ENCODE measurements at regions not wholly inside any gene's neighbourhood (a gene's known extent, or its start where the extent isn't known, plus 50 kb on each side); places are given as distances from the start of the nearest gene placed in this dataset.

DNA sequence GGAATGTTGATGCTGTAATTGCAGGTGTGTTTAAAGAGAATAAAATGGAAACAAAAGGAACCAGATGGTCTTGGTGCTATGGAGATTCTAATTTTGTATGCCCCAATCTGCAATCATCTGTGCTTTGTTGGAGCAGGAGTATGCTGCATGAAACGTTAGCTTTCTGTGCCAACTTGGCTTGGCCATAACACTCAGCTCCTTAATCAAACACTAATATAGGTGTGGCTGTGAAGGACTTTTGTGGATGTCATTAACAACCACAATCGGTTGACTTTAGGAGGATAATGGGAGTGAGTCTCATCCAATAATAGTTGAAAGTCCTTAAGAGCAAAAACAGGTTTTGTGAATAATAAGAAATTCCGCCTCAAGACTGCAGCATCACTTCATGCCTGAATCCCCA is 399.2 kb downstream of the NLGN4X start:
- no peak overlapping the region for H3K27ac Mint-ChIP-seq
- peaks cover 9% of the 10 kb centered on the region for H3K9me3 Mint-ChIP-seq
- intact Hi-C loops (cut with micrococcal nuclease), result no loop called here
- DNase-seq (ENCODE audit: low spot score), result no peak
- H3K36me3 Mint-ChIP-seq (ENCODE audit: low read depth), result no peaks in the 10 kb centered on the region
- H3K27me3 Mint-ChIP-seq (ENCODE audit: low read depth), result no peaks in the 10 kb centered on the region
- no peaks in the 10 kb centered on the region for H3K4me1 Mint-ChIP-seq (ENCODE audit: low read depth)
- H3K4me3 Mint-ChIP-seq (ENCODE audit: low read depth), result no peak overlapping the region

DNA sequence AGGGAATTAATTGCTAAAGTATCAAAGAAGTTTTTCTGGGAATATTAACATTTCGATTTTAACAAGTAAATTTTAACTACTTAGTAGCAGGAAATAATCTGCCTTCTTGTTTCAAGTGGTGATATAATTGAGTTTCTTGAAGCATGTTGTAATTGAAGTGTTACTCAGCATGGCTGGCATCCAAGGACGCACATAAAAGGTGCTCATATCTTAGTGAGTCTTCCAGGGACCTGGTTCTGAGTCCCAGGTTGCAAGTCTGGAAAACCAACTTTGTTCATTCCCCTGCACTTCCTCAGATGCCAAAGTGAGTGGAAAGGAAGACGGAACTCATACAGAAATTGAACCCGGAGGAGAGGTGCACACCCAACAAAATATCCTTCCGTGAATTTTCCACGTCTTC is 399.6 kb downstream of the NLGN4X start:
- Mint-ChIP-seq H3K4me3 (ENCODE audit: low read depth) (no peak overlapping the region), H3K36me3 (ENCODE audit: low read depth) (no peaks in the 10 kb centered on the region), H3K9me3 (peaks cover 9% of the 10 kb centered on the region), H3K27ac (no peak overlapping the region), H3K27me3 (ENCODE audit: low read depth) (no peaks in the 10 kb centered on the region), H3K4me1 (ENCODE audit: low read depth) (no peaks in the 10 kb centered on the region)
- intact Hi-C loops (cut with micrococcal nuclease), result no loop called here
- DNase-seq (ENCODE audit: low spot score), result no peak

GRCh38 chrX:5823903-5824302 is 404.8 kb downstream of the NLGN4X start:
- H3K36me3 Mint-ChIP-seq (ENCODE audit: low read depth), result no peaks in the 10 kb centered on the region
- peaks cover 9% of the 10 kb centered on the region for H3K9me3 Mint-ChIP-seq
- H3K4me3 Mint-ChIP-seq (ENCODE audit: low read depth), result no peak overlapping the region
- H3K4me1 Mint-ChIP-seq (ENCODE audit: low read depth), result no peaks in the 10 kb centered on the region
- no peak overlapping the region for H3K27ac Mint-ChIP-seq
- H3K27me3 Mint-ChIP-seq (ENCODE audit: low read depth), result no peaks in the 10 kb centered on the region
- DNase-seq (ENCODE audit: low spot score), result no peak
- intact Hi-C loops (cut with micrococcal nuclease), result no loop called here

- H3K4me3 Mint-ChIP-seq (ENCODE audit: low read depth), result no peak overlapping the region
- H3K4me1 Mint-ChIP-seq (ENCODE audit: low read depth), result no peaks in the 10 kb centered on the region
- intact Hi-C loops (cut with micrococcal nuclease), result no loop called here
- no peaks in the 10 kb centered on the region for H3K27me3 Mint-ChIP-seq (ENCODE audit: low read depth)
- H3K9me3 Mint-ChIP-seq, result peaks cover 8% of the 10 kb centered on the region
- H3K36me3 Mint-ChIP-seq (ENCODE audit: low read depth), result no peaks in the 10 kb centered on the region
- no peak overlapping the region for H3K27ac Mint-ChIP-seq
- no peak for DNase-seq (ENCODE audit: low spot score)
Observed at GRCh38 chrX:5810636-5811035, 418.0 kb downstream of the NLGN4X start.

- no peaks in the 10 kb centered on the region for H3K4me1 Mint-ChIP-seq (ENCODE audit: low read depth)
- H3K4me3 Mint-ChIP-seq (ENCODE audit: low read depth), result no peak overlapping the region
- DNase-seq (ENCODE audit: low spot score), result no peak
- no peak overlapping the region for H3K27ac Mint-ChIP-seq
- intact Hi-C loops (cut with micrococcal nuclease), result no loop called here
- H3K36me3 Mint-ChIP-seq (ENCODE audit: low read depth), result no peaks in the 10 kb centered on the region
- no peaks in the 10 kb centered on the region for H3K27me3 Mint-ChIP-seq (ENCODE audit: low read depth)
- peaks cover 5% of the 10 kb centered on the region for H3K9me3 Mint-ChIP-seq
Observed at GRCh38 chrX:5807181-5807580, 421.5 kb downstream of the NLGN4X start.

GRCh38 chrX:5802391-5802790 is 426.3 kb downstream of the NLGN4X start:
- Mint-ChIP-seq H3K27ac (no peak overlapping the region), H3K4me3 (ENCODE audit: low read depth) (no peak overlapping the region), H3K4me1 (ENCODE audit: low read depth) (no peaks in the 10 kb centered on the region), H3K36me3 (ENCODE audit: low read depth) (no peaks in the 10 kb centered on the region), H3K27me3 (ENCODE audit: low read depth) (no peaks in the 10 kb centered on the region), H3K9me3 (peaks cover 3% of the 10 kb centered on the region)
- DNase-seq (ENCODE audit: low spot score), result no peak
- intact Hi-C loops (cut with micrococcal nuclease), result no loop called here

DNA sequence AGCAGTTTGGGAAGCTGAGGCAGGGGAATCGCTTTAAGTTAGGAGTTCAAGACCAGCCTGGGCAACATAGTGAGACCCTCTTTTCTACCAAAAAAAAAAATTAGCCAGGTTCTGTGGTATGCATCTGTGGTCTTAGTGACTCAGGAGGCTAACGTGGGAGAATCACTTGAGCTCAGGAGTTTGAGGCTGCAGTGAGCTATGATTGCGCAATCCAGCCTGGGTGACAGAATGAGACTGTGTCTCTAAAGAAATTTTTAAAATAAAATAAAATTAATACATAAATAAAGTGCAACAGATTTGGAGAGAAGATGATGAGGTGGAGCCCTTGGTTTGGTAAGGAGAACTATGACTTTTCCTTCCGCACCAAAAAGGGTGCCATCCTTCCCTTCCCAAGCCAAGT is 436.9 kb downstream of the NLGN4X start:
- H3K27ac Mint-ChIP-seq, result no peak overlapping the region
- peaks cover 5% of the 10 kb centered on the region for H3K9me3 Mint-ChIP-seq
- intact Hi-C loops (cut with micrococcal nuclease), result no loop called here

GRCh38 chrX:5788910-5789309 is 439.8 kb downstream of the NLGN4X start:
- peaks cover 8% of the 10 kb centered on the region for H3K9me3 Mint-ChIP-seq
- H3K4me3 Mint-ChIP-seq (ENCODE audit: low read depth), result no peak overlapping the region
- no peak for DNase-seq (ENCODE audit: low spot score)
- H3K27me3 Mint-ChIP-seq (ENCODE audit: low read depth), result no peaks in the 10 kb centered on the region
- no peaks in the 10 kb centered on the region for H3K36me3 Mint-ChIP-seq (ENCODE audit: low read depth)
- H3K27ac Mint-ChIP-seq, result no peak overlapping the region
- intact Hi-C loops (cut with micrococcal nuclease), result no loop called here
- H3K4me1 Mint-ChIP-seq (ENCODE audit: low read depth), result no peaks in the 10 kb centered on the region

More for the DNA sequence above, 436.9 kb downstream of the NLGN4X start:
- Mint-ChIP-seq H3K36me3 (ENCODE audit: low read depth) (no peaks in the 10 kb centered on the region), H3K4me1 (ENCODE audit: low read depth) (no peaks in the 10 kb centered on the region), H3K4me3 (ENCODE audit: low read depth) (no peak overlapping the region), H3K27me3 (ENCODE audit: low read depth) (no peaks in the 10 kb centered on the region)
- DNase-seq (ENCODE audit: low spot score), result no peak

GRCh38 chrX:5780821-5781220 is 447.8 kb downstream of the NLGN4X start:
- Mint-ChIP-seq H3K4me1 (ENCODE audit: low read depth) (no peaks in the 10 kb centered on the region), H3K27me3 (ENCODE audit: low read depth) (no peaks in the 10 kb centered on the region), H3K36me3 (ENCODE audit: low read depth) (no peaks in the 10 kb centered on the region), H3K27ac (no peak overlapping the region), H3K9me3 (peaks cover 13% of the 10 kb centered on the region), H3K4me3 (ENCODE audit: low read depth) (no peak overlapping the region)
- no peak for DNase-seq (ENCODE audit: low spot score)
- intact Hi-C loops (cut with micrococcal nuclease), result no loop called here

- peaks cover 10% of the 10 kb centered on the region for H3K9me3 Mint-ChIP-seq
- H3K4me1 Mint-ChIP-seq (ENCODE audit: low read depth), result no peaks in the 10 kb centered on the region
- no peaks in the 10 kb centered on the region for H3K27me3 Mint-ChIP-seq (ENCODE audit: low read depth)
- H3K27ac Mint-ChIP-seq, result no peak overlapping the region
- intact Hi-C loops (cut with micrococcal nuclease), result no loop called here
- no peaks in the 10 kb centered on the region for H3K36me3 Mint-ChIP-seq (ENCODE audit: low read depth)
- no peak overlapping the region for H3K4me3 Mint-ChIP-seq (ENCODE audit: low read depth)
- no peak for DNase-seq (ENCODE audit: low spot score)
Observed at GRCh38 chrX:5775846-5776430, 452.7 kb downstream of the NLGN4X start.

DNA sequence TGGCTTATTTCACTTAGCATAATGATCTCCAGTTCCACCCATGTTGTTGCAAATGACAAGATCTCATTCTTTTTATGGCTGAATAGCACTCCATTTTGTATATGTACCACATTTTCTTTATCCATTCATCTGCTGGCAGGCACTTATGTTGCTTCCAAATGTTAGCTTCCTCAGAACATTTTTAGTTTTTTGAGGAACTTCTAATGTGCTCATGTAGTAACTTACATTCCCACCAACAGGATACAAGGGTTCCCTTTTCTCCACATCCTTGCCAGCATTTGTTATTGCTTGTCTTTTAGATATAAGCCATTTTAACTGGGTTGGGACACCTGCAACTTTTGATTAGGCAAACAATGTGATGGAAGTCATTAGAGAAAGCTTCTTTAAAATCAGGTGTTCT is 454.2 kb downstream of the NLGN4X start:
- intact Hi-C loops (cut with micrococcal nuclease), result no loop called here
- Mint-ChIP-seq H3K36me3 (ENCODE audit: low read depth) (no peaks in the 10 kb centered on the region), H3K4me3 (ENCODE audit: low read depth) (no peak overlapping the region), H3K27me3 (ENCODE audit: low read depth) (no peaks in the 10 kb centered on the region), H3K27ac (no peak overlapping the region), H3K4me1 (ENCODE audit: low read depth) (no peaks in the 10 kb centered on the region), H3K9me3 (peaks cover 5% of the 10 kb centered on the region)
- no peak for DNase-seq (ENCODE audit: low spot score)

DNA sequence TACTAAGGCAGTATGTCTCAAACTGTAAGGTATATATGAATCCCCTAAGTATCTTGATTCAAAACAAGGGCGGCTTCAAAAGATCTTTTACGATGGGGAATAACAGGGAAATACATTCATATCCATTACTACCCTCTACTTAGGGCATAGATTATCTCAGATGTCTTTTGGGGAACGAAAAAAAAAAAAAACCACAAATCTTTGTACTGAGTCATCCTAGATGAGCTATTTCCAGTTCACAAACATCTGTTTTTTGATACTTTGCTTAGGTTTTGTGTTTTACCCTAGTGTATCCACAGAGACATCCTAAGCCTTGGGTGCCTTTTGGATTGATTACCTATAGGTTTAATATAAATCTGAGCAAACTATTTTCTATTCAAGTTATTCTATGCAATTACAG is 457.2 kb downstream of the NLGN4X start:
- H3K27ac Mint-ChIP-seq, result no peak overlapping the region
- no peaks in the 10 kb centered on the region for H3K27me3 Mint-ChIP-seq (ENCODE audit: low read depth)
- no peaks in the 10 kb centered on the region for H3K36me3 Mint-ChIP-seq (ENCODE audit: low read depth)
- H3K4me1 Mint-ChIP-seq (ENCODE audit: low read depth), result no peaks in the 10 kb centered on the region
- DNase-seq (ENCODE audit: low spot score), result no peak
- H3K4me3 Mint-ChIP-seq (ENCODE audit: low read depth), result no peak overlapping the region
- H3K9me3 Mint-ChIP-seq, result peaks cover 3% of the 10 kb centered on the region
- intact Hi-C loops (cut with micrococcal nuclease), result no loop called here

DNA sequence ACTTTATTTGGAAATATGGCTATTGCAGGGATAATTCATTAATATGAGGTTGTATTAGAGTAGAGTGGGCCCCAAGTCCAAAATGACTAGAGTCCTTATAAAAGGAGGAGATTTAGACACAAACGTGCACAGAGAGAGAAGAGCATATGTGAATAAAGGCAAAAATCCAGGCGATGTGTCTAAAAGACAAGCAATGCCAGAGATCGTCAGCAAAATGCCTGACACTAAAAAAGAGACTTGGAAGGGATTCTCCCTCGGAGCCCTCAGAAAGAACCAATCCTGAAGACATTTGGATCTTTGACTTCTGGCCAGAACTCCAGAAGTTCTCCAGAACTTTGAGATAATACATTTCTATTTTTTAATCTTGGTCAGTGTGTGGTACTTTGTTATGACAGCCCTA is 472.1 kb downstream of the NLGN4X start:
- H3K27me3 Mint-ChIP-seq (ENCODE audit: low read depth), result no peaks in the 10 kb centered on the region
- intact Hi-C loops (cut with micrococcal nuclease), result no loop called here
- no peaks in the 10 kb centered on the region for H3K4me1 Mint-ChIP-seq (ENCODE audit: low read depth)
- no peaks in the 10 kb centered on the region for H3K36me3 Mint-ChIP-seq (ENCODE audit: low read depth)
- H3K9me3 Mint-ChIP-seq, result peaks cover 19% of the 10 kb centered on the region
- no peak overlapping the region for H3K27ac Mint-ChIP-seq
- no peak overlapping the region for H3K4me3 Mint-ChIP-seq (ENCODE audit: low read depth)
- DNase-seq (ENCODE audit: low spot score), result no peak

DNA sequence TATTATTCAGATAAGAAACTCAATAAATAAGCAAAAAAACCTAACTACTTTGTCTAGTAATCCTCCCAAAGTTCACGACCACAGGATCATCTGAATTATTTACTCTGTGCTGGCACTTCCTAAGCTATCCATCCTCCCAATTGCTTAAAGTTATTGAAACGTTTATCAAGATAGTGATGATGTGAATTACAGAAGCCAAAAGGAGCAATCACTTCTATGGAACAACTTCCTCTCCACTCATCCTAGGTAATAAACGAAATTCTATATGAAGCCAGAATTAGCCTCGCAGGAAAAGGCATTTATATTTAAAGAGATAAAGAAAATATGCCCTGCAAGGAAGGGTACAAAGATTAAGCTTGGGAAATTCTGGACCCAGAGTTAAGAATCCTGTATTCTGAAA is 475.4 kb downstream of the NLGN4X start:
- no peaks in the 10 kb centered on the region for H3K27me3 Mint-ChIP-seq (ENCODE audit: low read depth)
- H3K27ac Mint-ChIP-seq, result no peak overlapping the region
- H3K4me3 Mint-ChIP-seq (ENCODE audit: low read depth), result no peak overlapping the region
- intact Hi-C loops (cut with micrococcal nuclease), result no loop called here
- no peak for DNase-seq (ENCODE audit: low spot score)
- no peaks in the 10 kb centered on the region for H3K4me1 Mint-ChIP-seq (ENCODE audit: low read depth)
- no peaks in the 10 kb centered on the region for H3K36me3 Mint-ChIP-seq (ENCODE audit: low read depth)
- peaks cover 10% of the 10 kb centered on the region for H3K9me3 Mint-ChIP-seq
